ENCODE measurements at regions not wholly inside any gene's neighbourhood (a gene's known extent, or its start where the extent isn't known, plus 50 kb on each side); places are given as distances from the start of the nearest gene placed in this dataset.

- Mint-ChIP-seq H3K4me1 (ENCODE audit: unreplicated experiment) (peaks cover 9% of the 10 kb centered on the region), H3K27me3 (ENCODE audit: unreplicated experiment) (no peaks in the 10 kb centered on the region), H3K27ac (ENCODE audit: unreplicated experiment) (no peak overlapping the region), H3K4me3 (ENCODE audit: unreplicated experiment) (no peak overlapping the region), H3K36me3 (ENCODE audit: unreplicated experiment) (no peaks in the 10 kb centered on the region), H3K9me3 (ENCODE audit: unreplicated experiment) (no peaks in the 10 kb centered on the region)
- no peak for TF ChIP-seq CTCF (IDR thresholded peaks at IDR 0.05)
- no peak for DNase-seq (ENCODE audit: extremely low spot score, unreplicated experiment)
Measured at GRCh38 chr10:114730291-114730690, 72.2 kb upstream of the ABLIM1 start.

GRCh38 chr10:114732931-114733330 lies 74.9 kb upstream of the ABLIM1 start:
- Mint-ChIP-seq H3K27ac (ENCODE audit: unreplicated experiment) (no peak overlapping the region), H3K4me1 (ENCODE audit: unreplicated experiment) (peaks cover 9% of the 10 kb centered on the region), H3K36me3 (ENCODE audit: unreplicated experiment) (no peaks in the 10 kb centered on the region), H3K4me3 (ENCODE audit: unreplicated experiment) (no peak overlapping the region), H3K27me3 (ENCODE audit: unreplicated experiment) (no peaks in the 10 kb centered on the region), H3K9me3 (ENCODE audit: unreplicated experiment) (no peaks in the 10 kb centered on the region)
- no peak for DNase-seq (ENCODE audit: extremely low spot score, unreplicated experiment)
- no peak for TF ChIP-seq CTCF (IDR thresholded peaks at IDR 0.05)

DNA sequence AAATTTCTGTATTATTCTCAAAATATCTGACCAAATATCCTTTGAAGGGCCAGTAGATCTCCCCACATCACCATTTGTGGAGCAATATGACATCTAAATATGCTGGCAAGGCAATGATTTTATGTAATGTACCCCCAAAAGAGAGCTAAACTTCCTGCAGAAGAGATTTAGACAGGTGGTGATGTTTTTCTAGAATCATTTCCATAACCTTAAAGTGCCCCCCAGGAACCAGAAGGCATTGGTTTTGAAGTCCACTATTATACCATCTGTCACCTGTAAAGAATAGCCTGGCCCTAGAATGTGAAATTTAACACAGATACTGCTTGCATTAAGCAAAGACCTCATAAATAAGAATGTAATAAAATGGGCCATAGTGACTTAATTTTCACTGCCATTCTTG lies 77.9 kb upstream of the ABLIM1 start:
- Mint-ChIP-seq H3K36me3 (ENCODE audit: unreplicated experiment) (no peaks in the 10 kb centered on the region), H3K27ac (ENCODE audit: unreplicated experiment) (no peak overlapping the region), H3K9me3 (ENCODE audit: unreplicated experiment) (no peaks in the 10 kb centered on the region), H3K27me3 (ENCODE audit: unreplicated experiment) (no peaks in the 10 kb centered on the region), H3K4me3 (ENCODE audit: unreplicated experiment) (no peak overlapping the region), H3K4me1 (ENCODE audit: unreplicated experiment) (peaks cover 3% of the 10 kb centered on the region)
- DNase-seq (ENCODE audit: extremely low spot score, unreplicated experiment): no peak
- TF ChIP-seq CTCF (IDR thresholded peaks at IDR 0.05): no peak

GRCh38 chr10:114743521-114744231 lies 77.9 kb upstream of the FHIP2A start:
- no peak for DNase-seq (ENCODE audit: extremely low spot score, unreplicated experiment)
- no peak overlapping the region for H3K4me3 Mint-ChIP-seq (ENCODE audit: unreplicated experiment)
- no peaks in the 10 kb centered on the region for H3K27me3 Mint-ChIP-seq (ENCODE audit: unreplicated experiment)
- H3K27ac Mint-ChIP-seq (ENCODE audit: unreplicated experiment): no peak overlapping the region
- no peak for TF ChIP-seq CTCF (IDR thresholded peaks at IDR 0.05)
- H3K36me3 Mint-ChIP-seq (ENCODE audit: unreplicated experiment): no peaks in the 10 kb centered on the region
- no peaks in the 10 kb centered on the region for H3K4me1 Mint-ChIP-seq (ENCODE audit: unreplicated experiment)
- no peaks in the 10 kb centered on the region for H3K9me3 Mint-ChIP-seq (ENCODE audit: unreplicated experiment)

DNA sequence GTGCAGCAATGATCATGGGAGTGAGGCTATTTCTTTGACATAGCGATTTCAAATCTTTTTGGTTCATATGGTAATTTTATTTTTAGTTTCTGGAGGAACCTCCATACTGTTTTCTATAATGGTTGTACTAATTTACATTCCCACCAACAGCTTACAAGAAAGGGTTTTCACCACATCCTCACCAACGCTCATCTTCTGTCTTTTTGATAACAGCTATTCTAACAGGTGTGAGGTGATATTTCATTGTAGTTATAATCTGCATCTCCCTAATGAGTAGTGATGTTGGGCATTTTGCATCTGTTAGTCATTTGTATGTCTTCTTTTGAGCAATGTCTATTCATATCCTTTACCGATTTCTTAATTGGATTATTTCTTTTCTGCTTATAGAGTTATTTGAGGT lies 75.0 kb upstream of the FHIP2A start:
- H3K27me3 Mint-ChIP-seq (ENCODE audit: unreplicated experiment): no peaks in the 10 kb centered on the region

More for the DNA sequence above, 75.0 kb upstream of the FHIP2A start:
- Mint-ChIP-seq H3K36me3 (ENCODE audit: unreplicated experiment) (no peaks in the 10 kb centered on the region), H3K4me1 (ENCODE audit: unreplicated experiment) (no peaks in the 10 kb centered on the region), H3K9me3 (ENCODE audit: unreplicated experiment) (no peaks in the 10 kb centered on the region), H3K27ac (ENCODE audit: unreplicated experiment) (no peak overlapping the region), H3K4me3 (ENCODE audit: unreplicated experiment) (no peak overlapping the region)
- DNase-seq (ENCODE audit: extremely low spot score, unreplicated experiment): no peak
- no peak for TF ChIP-seq CTCF (IDR thresholded peaks at IDR 0.05)

All from osteocyte (in vitro differentiated cells).